GM18519 (cell line): ENCODE measurements at regions not wholly inside any gene's neighbourhood (a gene's known extent, or its start where the extent isn't known, plus 50 kb on each side); places are given as distances from the start of the nearest gene placed in this dataset.
"Not testable (repeated sequence)": the region's sequence is repeated elsewhere in the genome, so short reads cannot be mapped to it uniquely, and the experiment has no call there.

Experiments used
- ATAC-seq: cut with Tn5 transposase; IDR thresholded peaks from one replicate; pipeline ENCODE4 v1.9.1; 2021; ENCODE audit warnings: mild to moderate bottlenecking, moderate library complexity; ENCODE audit not compliant: unreplicated experiment, low FRiP score

- ATAC-seq: no peak
Observed at GRCh38 chr1:5768014-5768413, 224.2 kb downstream of the NPHP4 start.

- not testable (repeated sequence) for ATAC-seq
Observed at GRCh38 chr1:5766996-5767395, 225.2 kb downstream of the NPHP4 start.

- no peak for ATAC-seq
Observed at GRCh38 chr1:5765997-5766913, 226.0 kb downstream of the NPHP4 start.

- no peak for ATAC-seq
Observed at GRCh38 chr1:5765483-5765882, 226.7 kb downstream of the NPHP4 start.

- ATAC-seq: no peak
Observed at GRCh38 chr1:5764959-5765358, 227.3 kb downstream of the NPHP4 start.

- ATAC-seq: no peak
Observed at GRCh38 chr1:5764464-5764863, 227.8 kb downstream of the NPHP4 start.

GRCh38 chr1:5763696-5764370 lies 228.4 kb downstream of the NPHP4 start:
- no peak for ATAC-seq

GRCh38 chr1:5758859-5759578 lies 233.2 kb downstream of the NPHP4 start:
- ATAC-seq: no peak

GRCh38 chr1:5758000-5758858 lies 234.0 kb downstream of the NPHP4 start:
- no peak for ATAC-seq

- no peak for ATAC-seq
Observed at GRCh38 chr1:5757187-5757805, 234.9 kb downstream of the NPHP4 start.

GRCh38 chr1:5756434-5757186 lies 235.6 kb downstream of the NPHP4 start:
- no peak for ATAC-seq

GRCh38 chr1:5755552-5756125 lies 236.6 kb downstream of the NPHP4 start:
- ATAC-seq: no peak

GRCh38 chr1:5754817-5755551 lies 237.2 kb downstream of the NPHP4 start:
- ATAC-seq: no peak

GRCh38 chr1:5753549-5754421 lies 238.4 kb downstream of the NPHP4 start:
- no peak for ATAC-seq

- no peak for ATAC-seq
Observed at GRCh38 chr1:5752746-5753548, 239.3 kb downstream of the NPHP4 start.
